IPS DF 19.7 (cell line): ENCODE measurements at regions not wholly inside any gene's neighbourhood (a gene's known extent, or its start where the extent isn't known, plus 50 kb on each side); places are given as distances from the start of the nearest gene placed in this dataset.

ENCODE experiments used
- DNase-seq: peaks from one replicate; pipeline ENCODE4 v3.0.0-alpha.2; 2013; ENCODE audit warnings: low read depth, low spot score

- DNase-seq, result no peak
Observed at GRCh38 chr6:105850261-105851112, 235.6 kb upstream of the PRDM1 start.

GRCh38 chr6:105849746-105850145 lies 236.4 kb upstream of the PRDM1 start:
- no peak for DNase-seq

- DNase-seq, result no peak
Observed at GRCh38 chr6:105847433-105847832, 238.7 kb upstream of the PRDM1 start.

GRCh38 chr6:105844275-105844883 lies 241.8 kb upstream of the PRDM1 start:
- no peak for DNase-seq

- DNase-seq, result no peak
Observed at GRCh38 chr6:105839266-105839665, 246.9 kb upstream of the PRDM1 start.

GRCh38 chr6:105838171-105838570 lies 248.0 kb upstream of the PRDM1 start:
- DNase-seq, result no peak

- no peak for DNase-seq
Observed at GRCh38 chr6:105836889-105837288, 249.2 kb upstream of the PRDM1 start.

GRCh38 chr6:105836379-105836778 lies 249.8 kb upstream of the PRDM1 start:
- DNase-seq, result no peak

GRCh38 chr6:105835373-105835772 lies 250.8 kb upstream of the PRDM1 start:
- DNase-seq, result peak; percentile 48

GRCh38 chr6:105833959-105834947 lies 251.9 kb upstream of the PRDM1 start:
- no peak for DNase-seq

GRCh38 chr6:105832313-105832761 lies 253.8 kb upstream of the PRDM1 start:
- no peak for DNase-seq

GRCh38 chr6:105831311-105832097 lies 254.6 kb upstream of the PRDM1 start:
- DNase-seq, result no peak

- DNase-seq, result no peak
Observed at GRCh38 chr6:105825210-105825609, 260.9 kb upstream of the PRDM1 start.

GRCh38 chr6:105824732-105825131 lies 261.4 kb upstream of the PRDM1 start:
- DNase-seq, result no peak

GRCh38 chr6:105821777-105822176 lies 264.4 kb upstream of the PRDM1 start:
- no peak for DNase-seq

GRCh38 chr6:105821027-105821426 lies 265.1 kb upstream of the PRDM1 start:
- no peak for DNase-seq

GRCh38 chr6:105819745-105820144 lies 266.4 kb upstream of the PRDM1 start:
- DNase-seq, result no peak

- DNase-seq, result no peak
Observed at GRCh38 chr6:105818505-105818904, 267.6 kb upstream of the PRDM1 start.

- DNase-seq, result no peak
Observed at GRCh38 chr6:105817961-105818360, 268.2 kb upstream of the PRDM1 start.

- DNase-seq, result no peak
Observed at GRCh38 chr6:105817370-105817769, 268.8 kb upstream of the PRDM1 start.

- no peak for DNase-seq
Observed at GRCh38 chr6:105816847-105817246, 269.3 kb upstream of the PRDM1 start.
